Panc1 (cell line): ENCODE measurements at regions not wholly inside any gene's neighbourhood (a gene's known extent, or its start where the extent isn't known, plus 50 kb on each side); places are given as distances from the start of the nearest gene placed in this dataset.

Experiments
- CTCF ChIP-seq: fragments of 450-650 bp; IDR thresholded peaks from 2 replicates; pipeline ENCODE4 v1.5.1; 2017; ENCODE audit warnings: mild to moderate bottlenecking
- POLR2AphosphoS5 ChIP-seq: IDR thresholded peaks from 2 replicates; pipeline ENCODE4 v1.6.1; 2012; ENCODE audit warnings: mild to moderate bottlenecking, low read depth, low read length, moderate library complexity
- TCF7L2 ChIP-seq: IDR thresholded peaks from 2 replicates; pipeline ENCODE4 v1.6.1; 2011; ENCODE audit warnings: mild to moderate bottlenecking, low read depth, low read length, inconsistent platforms

- TF ChIP-seq CTCF = no peak
- no peak for TF ChIP-seq TCF7L2
- TF ChIP-seq POLR2AphosphoS5 = no peak
Observed at GRCh38 chr3:68424796-68425460, 507.4 kb downstream of the TAFA4 start.
